ENCODE measurements at regions not wholly inside any gene's neighbourhood (a gene's known extent, or its start where the extent isn't known, plus 50 kb on each side); places are given as distances from the start of the nearest gene placed in this dataset.

DNA sequence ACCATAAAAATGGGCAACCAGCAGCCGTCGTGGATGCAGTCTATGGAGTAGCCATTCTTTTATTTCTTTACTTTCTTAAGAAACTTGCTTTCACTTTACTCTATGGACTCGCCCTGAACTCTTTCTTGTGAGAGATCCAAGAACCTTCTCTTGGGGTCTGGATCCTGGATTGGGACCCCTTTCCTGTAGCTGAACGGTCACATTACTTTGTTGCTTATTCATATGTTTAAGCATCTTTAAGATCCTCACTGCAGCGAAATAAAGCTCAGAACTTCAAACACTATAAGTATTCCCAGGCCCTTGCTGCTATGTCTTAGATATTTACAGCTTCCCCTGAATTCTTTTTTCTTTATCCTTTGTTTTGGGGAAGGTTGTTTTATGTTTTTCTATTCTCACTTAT is 187.8 kb upstream of the DDI1 start:
- Histone ChIP-seq H3K27me3 (ENCODE audit: control insufficient read depth, insufficient read depth, low read length) (no peaks in the 10 kb centered on the region), H3K4me3 (ENCODE audit: low read depth, low read length) (no peak overlapping the region), H3K36me3 (ENCODE audit: control insufficient read depth, insufficient read depth, low read length) (no peaks in the 10 kb centered on the region)
- no peak for DNase-seq (ENCODE audit: low read depth)
- TF ChIP-seq, protein P1, sequence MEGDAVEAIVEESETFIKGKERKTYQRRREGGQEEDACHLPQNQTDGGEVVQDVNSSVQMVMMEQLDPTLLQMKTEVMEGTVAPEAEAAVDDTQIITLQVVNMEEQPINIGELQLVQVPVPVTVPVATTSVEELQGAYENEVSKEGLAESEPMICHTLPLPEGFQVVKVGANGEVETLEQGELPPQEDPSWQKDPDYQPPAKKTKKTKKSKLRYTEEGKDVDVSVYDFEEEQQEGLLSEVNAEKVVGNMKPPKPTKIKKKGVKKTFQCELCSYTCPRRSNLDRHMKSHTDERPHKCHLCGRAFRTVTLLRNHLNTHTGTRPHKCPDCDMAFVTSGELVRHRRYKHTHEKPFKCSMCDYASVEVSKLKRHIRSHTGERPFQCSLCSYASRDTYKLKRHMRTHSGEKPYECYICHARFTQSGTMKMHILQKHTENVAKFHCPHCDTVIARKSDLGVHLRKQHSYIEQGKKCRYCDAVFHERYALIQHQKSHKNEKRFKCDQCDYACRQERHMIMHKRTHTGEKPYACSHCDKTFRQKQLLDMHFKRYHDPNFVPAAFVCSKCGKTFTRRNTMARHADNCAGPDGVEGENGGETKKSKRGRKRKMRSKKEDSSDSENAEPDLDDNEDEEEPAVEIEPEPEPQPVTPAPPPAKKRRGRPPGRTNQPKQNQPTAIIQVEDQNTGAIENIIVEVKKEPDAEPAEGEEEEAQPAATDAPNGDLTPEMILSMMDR (IDR thresholded peaks at IDR 0.05; ENCODE audit: insufficient read depth, low read length, severe bottlenecking): no peak
- FAIRE-seq: no peak

DNA sequence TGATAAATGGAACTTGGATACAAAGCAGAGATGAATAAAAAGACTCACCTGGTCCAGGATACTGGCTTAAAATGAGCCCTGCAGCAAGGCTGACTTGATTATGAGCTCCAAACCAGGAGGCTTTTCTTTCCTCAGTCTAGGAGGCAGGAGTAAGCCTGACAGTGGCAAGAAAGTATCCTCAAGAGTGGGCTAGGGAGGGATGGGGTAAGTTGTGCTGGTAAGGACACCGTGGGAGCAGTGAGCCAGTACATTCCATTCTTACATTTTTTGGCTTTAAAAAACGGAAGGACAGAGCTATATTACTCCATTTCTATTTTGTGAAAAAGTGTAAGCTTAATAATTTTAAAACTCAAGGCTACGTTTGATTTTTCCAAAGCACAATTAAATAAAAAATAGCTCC is 187.1 kb upstream of the DDI1 start:
- no peak for DNase-seq (ENCODE audit: low read depth)
- Histone ChIP-seq H3K36me3 (ENCODE audit: control insufficient read depth, insufficient read depth, low read length) (no peaks in the 10 kb centered on the region), H3K4me3 (ENCODE audit: low read depth, low read length) (no peak overlapping the region), H3K27me3 (ENCODE audit: control insufficient read depth, insufficient read depth, low read length) (no peaks in the 10 kb centered on the region)
- FAIRE-seq: no peak
- TF ChIP-seq, protein P1 (IDR thresholded peaks at IDR 0.05; ENCODE audit: insufficient read depth, low read length, severe bottlenecking): no peak

DNA sequence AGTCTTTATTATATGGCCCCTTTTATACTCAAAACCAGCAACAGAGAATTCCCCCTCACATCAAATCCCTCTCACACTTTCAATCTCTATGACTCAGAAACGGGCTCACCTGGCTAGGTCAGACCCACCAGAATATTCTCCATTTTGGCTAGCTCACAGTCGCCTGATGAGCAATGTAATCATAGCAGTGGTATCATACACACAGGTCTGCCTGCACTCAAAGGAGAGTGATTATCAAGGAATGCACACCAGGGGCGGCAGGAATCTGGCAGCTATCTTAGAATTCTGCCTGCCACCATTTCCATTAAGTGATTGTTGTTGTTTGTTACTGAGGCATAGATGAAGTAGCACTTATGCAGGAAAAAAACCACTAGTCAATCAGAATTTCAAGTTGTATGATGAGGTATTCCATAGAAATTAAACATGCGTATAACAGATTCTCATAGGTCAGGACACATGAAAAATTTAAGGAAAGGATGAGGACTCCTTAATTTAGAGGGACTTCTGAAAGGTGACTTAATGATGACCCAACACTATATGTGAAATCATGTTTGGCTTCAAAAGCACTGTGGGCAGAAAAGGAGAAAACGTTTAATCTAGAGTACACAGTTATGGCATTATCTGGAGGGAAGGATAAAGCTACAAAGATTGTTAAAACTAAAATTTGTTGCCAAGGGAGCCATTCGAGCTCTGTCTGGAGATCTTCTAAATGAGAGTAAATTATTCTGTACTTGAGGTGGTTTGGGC is 185.8 kb upstream of the DDI1 start:
- Histone ChIP-seq H3K36me3 (ENCODE audit: control insufficient read depth, insufficient read depth, low read length) (no peaks in the 10 kb centered on the region), H3K4me3 (ENCODE audit: low read depth, low read length) (no peak overlapping the region), H3K27me3 (ENCODE audit: control insufficient read depth, insufficient read depth, low read length) (no peaks in the 10 kb centered on the region)
- TF ChIP-seq, protein P1 (IDR thresholded peaks at IDR 0.05; ENCODE audit: insufficient read depth, low read length, severe bottlenecking): no peak
- DNase-seq (ENCODE audit: low read depth): no peak
- FAIRE-seq: no peak

DNA sequence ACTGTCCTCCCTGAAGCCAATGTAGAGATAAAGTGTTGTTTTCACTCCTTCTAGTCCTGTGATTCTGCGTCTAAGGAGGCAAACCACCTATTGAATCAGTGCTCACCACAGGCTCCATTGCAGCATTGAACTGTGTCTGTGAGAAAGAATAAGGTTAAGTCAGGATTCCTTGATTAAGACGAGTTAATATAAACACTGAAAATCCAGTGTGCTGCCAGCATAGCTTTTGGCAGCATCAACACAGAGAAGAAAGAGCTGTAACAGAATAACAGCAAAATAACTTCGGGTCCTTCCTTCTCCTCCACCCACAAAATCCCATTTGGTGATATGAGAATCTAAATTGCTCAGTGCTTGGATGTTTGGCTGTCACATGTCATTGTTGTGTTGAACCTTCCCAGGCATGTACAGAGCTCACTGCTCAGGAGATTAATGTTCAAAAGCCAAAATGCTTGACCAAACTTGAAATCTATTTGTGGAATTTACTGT is 185.2 kb upstream of the DDI1 start:
- FAIRE-seq (no peak), DNase-seq (ENCODE audit: low read depth) (peak; percentile 24)
- H3K27me3 ChIP-seq (ENCODE audit: control insufficient read depth, insufficient read depth, low read length): no peaks in the 10 kb centered on the region
- H3K36me3 ChIP-seq (ENCODE audit: control insufficient read depth, insufficient read depth, low read length): no peaks in the 10 kb centered on the region
- H3K4me3 ChIP-seq (ENCODE audit: low read depth, low read length): no peak overlapping the region
- TF ChIP-seq, protein P1 (IDR thresholded peaks at IDR 0.05; ENCODE audit: insufficient read depth, low read length, severe bottlenecking): no peak

Data from bronchial epithelial cell (primary cell).